SK-N-SH (cell line): ENCODE measurements at regions not wholly inside any gene's neighbourhood (a gene's known extent, or its start where the extent isn't known, plus 50 kb on each side); places are given as distances from the start of the nearest gene placed in this dataset.

Experiments
- CTCF ChIP-seq: fragments of 200-600 bp; sonication (generic); IDR thresholded peaks from 2 replicates; pipeline ENCODE4 v1.6.1; 2017; ENCODE audit warnings: antibody characterized with exemption, mild to moderate bottlenecking, moderate library complexity
- ELF1 ChIP-seq: IDR thresholded peaks from 2 replicates; pipeline ENCODE4 v1.4.0; 2012
- EP300 ChIP-seq, 2 experiments: IDR thresholded peaks; 2 replicates each; pipeline versions ENCODE4 v1.4.0 to v1.6.1; 2012; ENCODE audit warnings: borderline replicate concordance in 1 of 2, low read depth in 1 of 2, low read length in 1 of 2
- FOXM1 ChIP-seq: IDR thresholded peaks from 2 replicates; pipeline ENCODE4 v1.4.0; 2012; ENCODE audit warnings: low read depth, mild to moderate bottlenecking
- JUND ChIP-seq: IDR thresholded peaks from 2 replicates; pipeline ENCODE4 v1.4.0; 2012
- POLR2AphosphoS5 ChIP-seq: IDR thresholded peaks from 2 replicates; pipeline ENCODE4 v1.6.1; 2012; ENCODE audit warnings: low read depth, low read length
- ZBTB33 ChIP-seq: IDR thresholded peaks from 2 replicates; pipeline ENCODE4 v1.4.0; 2012; ENCODE audit warnings: low read depth, borderline replicate concordance
- TF ChIP-seq, protein P1 (sequence below): IDR thresholded peaks from 2 replicates; pipeline ENCODE4 v1.4.0; 2012; ENCODE audit warnings: low read depth, borderline replicate concordance

DNA sequence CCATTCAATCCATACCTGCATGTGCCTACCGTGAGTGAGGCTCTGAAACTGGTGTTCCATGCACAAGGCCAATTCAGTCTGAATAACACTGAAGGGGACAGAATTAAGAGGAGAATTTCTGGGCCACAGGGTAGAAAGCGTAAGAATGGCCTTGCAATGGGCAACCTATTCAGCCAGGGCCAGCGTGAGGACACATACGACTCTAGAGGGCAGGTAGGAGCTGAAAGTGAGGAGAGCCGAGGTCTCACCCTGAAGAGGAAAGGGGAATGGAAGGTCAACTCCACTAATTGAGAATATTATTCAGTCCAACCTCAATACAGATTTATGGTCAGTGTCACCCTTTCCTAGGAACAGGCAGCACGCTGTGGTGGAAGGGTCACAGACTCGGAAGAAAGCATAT is 202.2 kb downstream of the TRIML1 start:
- TF ChIP-seq CTCF (no peak), FOXM1 (no peak), JUND (no peak), EP300 (IDR thresholded peaks at IDR 0.05; ENCODE audit: borderline replicate concordance in 1 of 2, low read depth in 1 of 2, low read length in 1 of 2) (no peak), ZBTB33 (no peak), ELF1 (no peak), POLR2AphosphoS5 (no peak)
- TF ChIP-seq, protein P1, sequence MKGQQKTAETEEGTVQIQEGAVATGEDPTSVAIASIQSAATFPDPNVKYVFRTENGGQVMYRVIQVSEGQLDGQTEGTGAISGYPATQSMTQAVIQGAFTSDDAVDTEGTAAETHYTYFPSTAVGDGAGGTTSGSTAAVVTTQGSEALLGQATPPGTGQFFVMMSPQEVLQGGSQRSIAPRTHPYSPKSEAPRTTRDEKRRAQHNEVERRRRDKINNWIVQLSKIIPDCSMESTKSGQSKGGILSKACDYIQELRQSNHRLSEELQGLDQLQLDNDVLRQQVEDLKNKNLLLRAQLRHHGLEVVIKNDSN = no peak
